Stimulated activated CD4-positive, alpha-beta T cell treated with anti-CD3 and anti-CD28 coated beads, TNF-alpha, amount 100 ng/mL, for 24 hours (primary cell): ENCODE measurements at regions not wholly inside any gene's neighbourhood (a gene's known extent, or its start where the extent isn't known, plus 50 kb on each side); places are given as distances from the start of the nearest gene placed in this dataset.

Experiments used
- DNase-seq, 3 experiments: peaks; one replicate each; pipeline ENCODE4 v3.0.0-alpha.2; 2020; ENCODE audit warnings: low read depth in 3 of 3

DNA sequence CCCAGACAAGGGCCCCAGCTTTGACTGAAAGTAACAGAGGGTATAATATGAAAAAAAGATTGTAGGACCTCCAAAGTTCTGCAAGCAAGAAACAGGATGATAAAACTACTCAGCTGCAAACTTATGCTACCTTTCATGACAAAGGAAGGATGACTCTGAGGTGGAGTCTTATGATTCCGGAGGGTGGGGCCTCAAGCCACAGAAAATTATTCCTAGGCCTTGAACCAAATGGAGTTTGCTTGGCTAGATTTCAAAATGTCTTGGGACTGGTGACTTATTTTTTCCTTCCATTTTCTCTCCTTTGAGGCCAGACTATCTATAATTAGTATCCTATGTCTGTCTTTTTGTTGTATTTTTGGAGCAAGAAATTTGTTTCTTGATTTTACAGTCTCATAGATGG is 336.4 kb downstream of the LRIG3 start:
- no peak for DNase-seq

DNA sequence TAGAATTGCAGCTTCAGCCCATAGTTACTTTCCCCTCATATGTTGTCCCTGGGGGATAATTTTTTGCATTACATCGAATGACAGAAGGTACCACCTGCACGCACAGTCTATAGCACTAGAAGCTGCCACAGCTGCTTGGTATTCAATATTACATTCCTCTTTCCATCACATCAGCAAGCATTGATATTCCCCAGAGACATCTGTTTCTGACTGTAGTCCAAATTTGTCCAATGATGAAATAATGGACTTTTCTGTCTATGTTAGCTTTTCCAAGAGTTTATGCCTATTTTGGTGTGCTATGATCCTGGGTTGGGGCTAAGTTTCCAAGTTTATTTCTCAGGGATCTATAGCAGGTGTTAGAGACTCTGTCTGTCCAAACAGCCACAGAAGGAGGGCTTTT is 335.4 kb downstream of the LRIG3 start:
- DNase-seq, result no peak

DNA sequence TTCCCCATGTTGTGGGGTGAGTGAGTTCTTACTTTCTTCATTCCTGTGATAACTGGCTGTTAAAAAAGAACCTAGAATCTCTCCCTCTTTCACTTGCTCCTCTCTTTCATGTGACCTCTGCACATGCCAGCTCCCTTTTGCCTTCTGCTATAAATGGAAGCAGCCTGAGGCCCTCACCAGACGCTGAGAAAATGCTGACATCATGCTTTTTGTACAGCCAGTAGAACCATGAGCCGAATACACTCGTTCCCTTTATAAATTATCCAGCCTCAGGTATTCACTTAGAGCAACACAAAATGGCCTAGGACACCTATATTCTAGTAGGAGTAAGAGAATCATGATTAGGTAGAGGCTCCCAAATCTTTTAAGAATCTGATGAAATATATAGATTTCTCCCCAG is 333.5 kb downstream of the LRIG3 start:
- no peak for DNase-seq

DNA sequence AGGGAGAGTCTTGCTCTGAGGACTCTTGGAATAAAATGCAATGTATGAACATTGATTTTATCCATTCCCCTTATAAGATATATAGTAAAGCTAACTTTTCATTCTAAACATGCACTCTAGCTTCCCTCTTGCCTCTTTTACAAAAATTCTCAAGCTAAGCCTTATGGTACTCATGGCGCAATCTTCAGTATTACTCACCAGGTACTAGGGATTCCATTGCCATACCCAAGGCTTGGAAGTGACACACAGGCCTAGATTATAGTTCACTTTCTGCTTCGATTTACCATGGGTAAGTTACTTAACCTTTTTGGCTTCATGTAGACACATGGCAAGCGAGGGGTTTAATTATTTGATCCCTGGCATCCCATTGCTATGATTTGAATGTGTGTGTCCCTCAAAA is 331.5 kb downstream of the LRIG3 start:
- DNase-seq, result no peak

DNA sequence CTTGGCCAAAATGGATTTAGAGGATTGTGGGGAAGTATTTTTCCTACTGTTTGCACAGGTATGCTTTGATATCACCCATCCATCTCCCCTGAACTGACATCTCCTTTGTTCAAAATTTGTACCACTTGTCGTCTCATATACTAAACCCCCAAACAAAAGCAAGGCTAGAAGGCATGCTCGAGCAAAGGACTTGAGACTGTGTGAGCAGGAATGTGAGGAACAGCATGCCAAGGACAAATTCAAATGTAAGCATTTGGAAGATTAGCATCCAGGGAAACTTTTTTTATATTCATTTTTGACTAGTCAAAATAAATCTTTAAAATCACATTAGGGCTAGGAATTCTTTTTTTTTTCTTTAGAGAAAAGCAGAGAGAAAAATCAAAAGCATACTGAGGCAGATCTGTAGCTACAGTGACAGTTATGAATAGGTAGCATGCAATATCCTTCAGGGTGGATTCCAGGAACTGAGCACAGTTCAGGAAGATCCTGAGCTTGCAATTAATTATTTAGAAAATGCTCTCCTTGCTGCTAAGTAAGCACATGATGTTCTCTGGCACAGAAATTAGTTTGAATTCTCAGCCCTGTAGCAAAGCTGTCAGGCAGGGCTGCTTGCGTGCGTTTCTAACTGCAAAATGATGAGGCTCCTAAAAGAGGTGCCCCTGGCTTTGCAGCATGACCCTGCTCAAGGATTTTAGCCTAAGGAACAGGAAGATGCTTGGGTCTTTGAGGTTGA is 327.7 kb downstream of the LRIG3 start:
- DNase-seq, result no peak

DNA sequence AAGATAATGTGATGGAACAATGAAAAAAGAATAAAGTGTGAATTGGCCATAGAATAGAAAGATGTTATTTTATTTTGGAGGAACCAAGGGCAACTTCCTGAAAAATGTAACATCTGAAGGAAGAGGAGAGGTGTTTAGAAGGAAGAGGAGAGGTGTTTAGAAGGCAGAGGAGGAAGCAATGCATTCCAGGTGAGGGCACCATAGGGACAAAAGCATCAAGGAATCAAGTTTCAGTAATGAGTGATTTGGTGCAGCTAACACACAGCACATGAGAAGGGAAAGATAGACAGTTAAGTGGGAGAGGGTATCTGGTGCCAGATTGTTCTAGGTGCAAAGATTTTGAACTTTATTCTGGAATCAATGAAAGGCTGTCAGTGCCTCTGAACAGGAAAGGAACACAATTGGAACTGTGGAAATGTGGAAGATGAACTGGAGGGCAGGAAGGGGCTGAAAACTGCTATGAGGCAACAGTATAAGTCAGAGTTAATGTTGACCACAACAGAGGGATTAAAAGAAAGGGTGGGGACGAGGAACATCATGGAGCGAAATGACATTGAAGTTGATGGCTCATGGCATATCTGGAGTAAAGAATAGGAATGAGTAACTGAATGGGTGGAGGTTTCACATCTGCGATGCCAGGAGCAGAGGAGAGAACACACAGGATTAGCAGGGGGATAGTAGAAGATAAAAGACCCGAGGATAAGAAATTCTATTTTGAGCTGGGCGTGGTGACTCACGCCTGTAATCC is 326.6 kb downstream of the LRIG3 start:
- DNase-seq, result no peak

DNA sequence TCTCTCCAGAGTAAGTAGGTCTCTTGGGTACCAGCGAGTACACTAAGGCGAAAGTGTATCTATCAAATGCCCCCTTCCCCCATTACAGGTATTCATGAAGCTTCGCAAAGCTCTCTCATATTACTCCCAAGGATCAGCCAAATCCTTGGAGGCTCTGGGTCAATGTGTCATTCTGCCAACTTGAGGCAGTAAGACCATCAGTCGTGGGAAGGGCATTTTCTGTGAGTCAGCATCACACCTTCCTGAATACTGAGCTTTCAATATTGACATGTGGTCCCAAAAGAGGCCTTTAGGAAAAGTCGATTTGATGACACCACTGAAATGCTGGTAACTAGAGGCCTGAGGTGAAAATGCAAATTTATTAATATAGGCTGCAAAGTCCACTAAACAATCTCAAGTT is 323.9 kb downstream of the LRIG3 start:
- DNase-seq, result no peak

DNA sequence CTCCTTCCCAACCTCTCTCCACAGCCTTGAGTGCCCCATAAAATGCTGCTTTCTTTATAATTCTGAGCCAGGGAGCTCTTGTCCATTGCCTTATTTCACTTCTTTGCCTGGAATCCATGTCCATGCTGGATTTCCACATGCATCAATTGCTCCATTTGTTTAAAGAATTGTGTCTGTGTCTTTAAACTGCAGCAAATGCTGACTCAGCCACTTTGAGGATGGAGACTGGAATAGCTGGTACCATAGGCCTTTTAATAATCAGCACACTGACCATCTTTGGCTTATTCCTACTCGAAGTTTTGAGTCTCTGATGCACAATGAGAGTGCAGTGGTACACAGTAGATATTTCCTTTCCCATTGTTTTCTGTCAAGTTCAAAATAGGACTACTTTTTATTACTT is 318.8 kb downstream of the LRIG3 start:
- no peak for DNase-seq

DNA sequence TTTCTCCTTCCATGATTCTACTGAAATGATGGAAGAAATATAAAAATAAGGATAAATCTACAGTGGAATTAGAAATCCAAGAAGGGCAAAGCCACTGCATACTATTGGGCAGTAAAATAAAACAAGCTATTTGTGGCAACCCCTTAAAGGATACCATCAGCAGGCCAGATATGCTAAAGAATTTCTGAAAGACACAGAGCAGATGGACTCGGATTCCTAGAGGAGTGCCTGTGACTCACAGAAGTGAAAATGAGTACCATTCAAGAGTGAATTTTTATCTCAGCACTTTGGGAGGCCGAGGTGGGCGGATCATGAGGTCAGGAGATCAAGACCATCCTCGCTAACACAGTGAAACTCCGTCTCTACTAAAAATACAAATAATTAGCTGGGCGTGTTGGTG is 318.1 kb downstream of the LRIG3 start:
- no peak for DNase-seq

DNA sequence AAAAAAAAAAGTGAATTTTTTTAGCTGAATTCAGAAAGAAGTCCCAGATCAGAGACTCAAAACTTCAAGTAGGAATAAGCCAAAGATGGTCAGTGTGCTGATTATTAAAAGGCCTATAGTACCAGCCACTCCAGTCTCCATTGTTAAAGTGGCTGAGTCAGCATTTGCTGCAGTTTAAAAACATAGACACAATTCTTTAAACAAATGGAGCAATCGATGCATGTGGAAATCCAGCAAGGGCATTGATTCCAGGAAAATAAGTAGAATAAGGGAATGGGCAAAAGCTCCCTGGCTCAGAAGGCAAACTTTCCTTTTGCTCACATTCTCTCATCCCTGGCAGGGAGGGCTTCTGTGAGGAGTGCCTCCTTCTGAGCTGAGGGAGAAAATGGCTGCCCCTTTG is 317.6 kb downstream of the LRIG3 start:
- DNase-seq, result no peak

DNA sequence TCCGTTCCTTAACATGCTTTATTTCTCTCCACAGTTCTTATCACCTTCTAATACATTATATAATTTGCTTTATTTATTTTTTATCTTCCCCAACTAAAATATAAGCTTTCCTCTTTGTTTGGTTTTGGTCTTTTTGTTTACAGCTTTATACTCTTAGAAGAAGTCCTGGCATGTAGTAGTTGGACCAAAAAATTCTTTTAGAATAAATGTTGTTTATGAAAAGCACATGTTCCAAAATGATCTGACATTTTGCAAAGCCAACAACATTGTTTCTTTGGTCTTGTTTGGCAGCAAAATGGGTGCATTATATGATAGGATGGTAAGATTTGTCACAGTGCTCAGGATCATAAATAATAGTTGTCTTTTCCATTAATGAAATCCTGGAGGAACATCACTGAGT is 312.5 kb downstream of the LRIG3 start:
- DNase-seq, result no peak

DNA sequence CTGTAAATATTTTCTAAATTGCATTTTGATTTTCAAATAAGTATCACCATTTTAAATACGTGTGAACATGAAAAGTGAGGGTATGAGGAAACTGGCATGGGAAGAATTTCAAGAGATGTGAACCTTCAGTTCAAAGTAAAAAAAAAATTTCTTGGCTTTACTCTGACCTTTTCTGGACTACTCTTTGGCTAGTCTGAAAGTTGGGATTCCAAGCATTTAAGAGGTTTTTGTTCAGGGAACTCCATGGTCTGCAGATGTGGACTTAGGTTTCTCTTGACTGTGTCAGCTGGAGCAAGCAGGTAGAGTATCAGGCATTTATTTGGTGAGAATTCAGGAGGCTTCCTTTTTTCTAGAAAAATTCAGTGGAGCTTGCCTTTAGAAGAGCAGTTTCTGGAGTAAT is 311.6 kb downstream of the LRIG3 start:
- DNase-seq, result no peak

DNA sequence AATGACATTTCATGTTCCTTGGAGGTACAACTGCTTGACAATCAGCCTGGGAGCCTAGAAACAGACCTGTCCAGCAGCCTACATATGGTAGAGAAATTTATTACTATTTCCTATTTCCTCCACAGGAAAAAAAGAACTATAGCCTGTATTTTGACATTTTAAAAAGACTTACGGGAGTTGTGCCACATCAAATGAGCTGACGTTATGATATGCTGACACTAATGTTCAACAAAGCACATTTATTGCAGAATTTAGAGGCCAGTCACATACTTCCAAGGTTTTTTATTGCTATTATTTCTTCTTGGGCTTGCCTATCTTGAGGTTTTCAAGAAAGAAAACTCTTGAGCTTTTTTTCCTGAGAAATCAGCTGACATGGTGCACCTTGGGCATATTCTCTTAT is 305.3 kb downstream of the LRIG3 start:
- no peak for DNase-seq

DNA sequence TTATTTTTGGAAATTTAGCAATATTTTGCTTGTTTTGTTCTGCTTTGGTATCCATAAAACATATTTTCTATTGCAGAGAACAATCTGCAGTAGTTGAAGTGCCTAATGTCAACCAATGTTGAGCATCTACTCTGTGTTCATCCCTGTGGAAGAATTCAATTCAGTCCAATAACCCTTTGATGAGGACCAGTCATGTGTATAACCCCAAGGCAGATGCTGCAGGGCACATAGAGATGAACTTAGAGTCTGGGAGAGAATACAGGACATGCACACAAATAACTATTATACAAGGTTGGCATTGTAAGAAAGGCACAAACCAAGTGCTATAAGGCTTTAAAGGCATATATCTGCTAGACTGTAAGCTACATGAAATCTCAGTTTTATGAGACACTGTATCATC is 304.7 kb downstream of the LRIG3 start:
- DNase-seq, result no peak

DNA sequence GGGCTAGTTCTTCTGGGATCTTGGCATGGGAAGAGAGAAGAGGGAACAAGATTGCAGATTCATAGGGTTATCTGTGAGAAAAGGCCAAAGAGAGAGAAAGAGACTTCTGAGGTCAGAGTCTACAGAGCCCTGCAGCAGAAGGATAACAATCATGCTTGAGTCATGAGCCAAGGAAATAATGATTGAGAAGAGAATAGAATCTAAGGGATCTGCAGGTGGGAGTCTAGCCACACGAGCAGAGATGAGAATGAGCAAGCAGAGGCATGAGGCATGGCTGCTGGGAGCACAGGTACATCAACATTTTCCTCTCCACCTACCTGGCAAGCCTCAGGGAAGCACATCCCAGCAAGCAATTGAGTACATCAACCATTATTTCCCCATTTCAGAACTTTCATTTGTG is 303.7 kb downstream of the LRIG3 start:
- no peak for DNase-seq

DNA sequence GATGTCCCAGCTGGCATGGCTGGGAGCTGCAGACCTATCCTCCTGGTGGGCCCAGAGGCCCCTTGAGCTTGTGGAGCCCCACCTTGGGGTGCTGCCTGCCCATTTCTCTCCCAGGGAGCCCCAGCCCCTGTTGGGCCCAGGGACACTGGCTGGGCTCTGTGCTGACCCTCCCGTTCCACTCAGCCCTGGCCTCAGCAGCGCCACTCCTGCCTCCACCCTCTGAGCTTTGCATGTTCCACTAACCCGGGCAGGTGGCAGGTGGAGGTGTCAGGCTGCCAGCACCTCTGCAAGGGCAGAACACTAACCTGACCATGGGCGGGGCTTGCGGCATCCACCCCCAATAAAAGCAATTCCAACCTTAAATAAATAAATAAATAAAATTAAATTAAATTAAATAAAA is 299.2 kb downstream of the LRIG3 start:
- DNase-seq, result no peak

DNA sequence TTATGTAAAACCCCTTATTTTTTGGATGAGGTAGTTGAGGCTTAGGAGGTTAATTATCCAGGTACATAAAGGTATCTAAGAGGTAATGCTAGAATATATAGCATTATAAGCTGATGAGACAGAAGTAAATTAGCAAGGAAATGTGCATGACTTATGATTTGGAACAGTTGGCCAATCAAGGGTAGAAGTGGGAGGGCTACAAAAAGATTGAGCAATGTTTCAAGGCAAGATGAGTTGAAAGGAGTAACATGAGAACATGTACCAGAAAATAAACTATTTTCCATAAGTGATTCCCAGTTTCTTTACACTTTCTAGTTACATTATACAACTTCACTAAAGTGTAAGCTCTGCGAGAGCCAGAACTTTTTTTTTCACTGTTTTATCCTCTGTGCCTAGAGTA is 290.9 kb downstream of the LRIG3 start:
- DNase-seq, result no peak

DNA sequence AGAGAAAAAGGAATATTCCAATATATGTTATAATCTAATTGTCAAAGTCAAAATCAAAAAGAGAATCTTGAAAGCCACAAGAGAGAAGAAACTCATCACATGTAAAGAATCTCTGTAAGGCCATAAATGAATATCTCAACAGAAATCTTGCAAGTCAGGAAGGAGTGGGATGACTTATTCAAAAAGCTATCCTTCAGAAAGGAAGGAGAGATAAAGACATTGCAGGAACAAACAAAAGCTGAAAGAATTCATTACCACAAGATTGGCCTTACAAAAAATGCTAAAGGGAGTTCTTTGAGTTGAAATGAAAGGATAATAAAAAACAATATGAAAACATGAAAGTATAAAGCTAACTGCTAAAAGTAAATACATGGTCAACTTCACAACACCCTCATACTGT is 286.8 kb downstream of the LRIG3 start:
- DNase-seq, result no peak

DNA sequence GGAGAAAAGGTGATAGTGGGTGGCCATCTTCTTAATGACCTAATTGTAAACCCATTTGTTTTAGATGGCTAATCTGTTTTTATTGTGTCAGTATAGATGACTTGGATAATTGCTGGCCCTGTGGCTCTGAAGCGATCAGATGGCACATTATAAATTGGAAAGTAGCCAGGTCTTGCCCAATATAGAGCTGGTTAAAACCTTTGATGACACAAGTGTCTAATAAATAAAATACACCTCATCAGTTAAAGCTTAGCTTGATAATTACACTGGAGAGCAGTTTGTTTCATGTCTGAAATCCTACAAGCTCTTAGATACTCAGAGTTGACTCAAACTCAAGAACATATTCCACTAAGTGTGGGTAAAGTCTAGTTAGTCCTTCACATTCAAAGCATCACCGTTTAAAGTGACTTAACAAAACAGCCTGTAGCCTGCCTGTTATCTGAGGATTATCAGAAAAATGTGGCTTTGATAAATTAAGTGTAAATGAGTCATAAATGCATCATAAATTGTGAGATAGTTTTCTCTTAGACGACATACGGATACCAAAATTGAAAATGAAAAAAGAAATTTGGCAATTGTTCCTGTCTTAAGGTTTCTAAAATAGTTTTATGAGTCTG is 280.9 kb downstream of the LRIG3 start:
- DNase-seq, result no peak

DNA sequence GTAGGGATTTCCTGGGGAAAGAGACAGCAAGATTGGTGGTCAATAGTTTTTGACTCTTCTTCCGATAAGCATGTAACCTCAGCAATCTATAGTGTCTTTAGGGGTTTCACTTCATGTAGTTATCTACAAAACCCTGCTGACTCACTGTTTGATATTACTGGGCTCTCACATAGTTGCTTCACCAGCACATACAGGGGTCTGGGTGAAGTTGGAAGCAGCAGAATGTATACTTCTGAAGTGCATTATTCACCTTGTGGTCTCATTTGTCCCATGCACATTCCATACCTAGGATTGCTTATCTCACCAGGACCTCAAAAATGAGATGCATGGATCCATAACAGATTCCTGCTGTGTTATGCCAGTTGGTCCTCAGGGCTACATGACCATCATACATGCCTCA is 280.0 kb downstream of the LRIG3 start:
- DNase-seq, result no peak

DNA sequence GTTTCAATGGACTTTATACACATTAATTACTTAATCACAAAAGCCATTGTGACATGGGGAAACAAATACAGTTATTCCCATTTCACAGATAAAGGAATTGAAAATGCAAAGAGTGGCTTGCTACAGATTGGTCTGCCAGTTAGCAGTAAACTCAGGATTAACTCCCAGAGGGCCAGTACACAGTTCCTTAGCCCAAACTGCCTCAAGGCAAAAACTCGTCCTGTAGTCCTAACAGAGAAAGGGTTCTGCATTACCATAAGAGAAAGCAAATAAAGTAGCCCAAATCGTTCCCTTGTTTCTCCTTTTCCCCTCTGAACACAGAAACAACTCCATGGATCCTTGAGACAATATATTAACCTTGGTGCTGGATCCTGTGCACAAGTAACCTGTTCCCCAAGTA is 274.4 kb downstream of the LRIG3 start:
- no peak for DNase-seq

DNA sequence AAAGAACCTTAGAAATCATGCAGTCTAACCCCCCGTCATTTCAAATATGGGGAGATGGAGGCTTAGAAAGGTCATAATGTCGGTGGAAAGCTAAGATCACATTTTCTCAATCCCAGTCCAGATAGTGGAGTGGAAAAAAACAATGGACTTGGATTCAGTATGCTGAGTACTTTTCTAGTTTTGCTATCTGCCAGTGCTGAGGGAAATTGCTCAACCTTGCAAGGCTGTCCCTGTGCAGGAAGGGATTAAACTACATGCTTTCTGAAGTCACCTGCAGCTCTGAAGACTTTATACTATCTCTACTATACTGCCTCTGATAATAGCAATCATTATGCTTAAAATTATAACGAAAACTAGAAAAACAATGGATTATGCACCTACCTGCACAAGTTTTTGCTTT is 272.8 kb downstream of the LRIG3 start:
- no peak for DNase-seq

DNA sequence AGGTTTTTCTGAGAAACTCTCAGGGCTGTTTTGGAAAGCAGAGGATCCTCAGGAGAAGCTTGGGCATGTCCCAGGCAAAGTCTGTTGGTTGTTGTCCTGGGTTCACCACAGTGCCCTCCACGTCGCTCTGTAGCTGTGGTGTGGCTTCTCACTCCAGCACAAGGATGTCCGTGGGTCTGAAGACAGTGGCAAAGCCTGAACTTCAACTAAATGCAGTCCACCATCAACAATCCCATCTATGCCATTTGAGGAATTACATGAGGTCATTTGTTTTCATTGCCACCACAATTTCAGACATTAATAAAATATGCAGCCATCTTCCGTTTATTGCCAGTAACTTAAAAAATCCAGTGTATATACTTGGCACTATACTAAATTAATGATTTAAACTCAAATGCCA is 272.1 kb downstream of the LRIG3 start:
- no peak for DNase-seq
